ENCODE measurements at regions not wholly inside any gene's neighbourhood (a gene's known extent, or its start where the extent isn't known, plus 50 kb on each side); places are given as distances from the start of the nearest gene placed in this dataset.

- Mint-ChIP-seq H3K27me3 (peaks cover 11% of the 10 kb centered on the region), H3K36me3 (ENCODE audit: low read depth) (no peaks in the 10 kb centered on the region)
Measured at GRCh38 chr15:61780278-61780980, 279.8 kb downstream of the VPS13C start.

DNA sequence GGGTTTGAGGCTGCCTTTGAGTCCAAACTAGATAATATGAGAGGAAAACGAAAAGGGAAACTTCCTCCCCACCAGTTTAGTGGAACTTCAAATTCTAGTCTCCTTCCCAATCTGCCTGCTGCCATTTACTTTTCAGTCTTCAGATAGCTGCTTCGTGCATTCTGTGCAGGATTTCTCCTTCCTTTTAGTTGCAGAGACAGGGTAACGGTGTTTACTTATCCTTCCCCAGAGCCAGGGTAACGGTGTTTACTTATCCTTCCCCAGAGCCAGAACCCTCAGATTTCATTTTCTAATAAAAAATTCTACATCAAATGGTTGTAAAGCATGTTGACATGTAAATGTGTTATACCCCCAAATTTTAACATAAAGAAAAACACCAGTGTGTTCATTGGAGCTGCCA, 282.6 kb downstream of the VPS13C start:
- POLR2A ChIA-PET, result no interaction called here
- intact Hi-C loops (cut with micrococcal nuclease), result no loop called here
- H3K4me1 Mint-ChIP-seq, result no peaks in the 10 kb centered on the region
- peaks cover 10% of the 10 kb centered on the region for H3K9me3 Mint-ChIP-seq
- CTCF ChIA-PET, result interaction anchor here (0.6 kb wide), 1 partner anchor 456 kb away, joined by 3 read pairs; no protein-coding TSS in a partner anchor
- H3K27me3 Mint-ChIP-seq, result peaks cover 11% of the 10 kb centered on the region
- ATAC-seq (ENCODE audit: low read depth) (no peak), DNase-seq (no peak)
- H3K4me3 Mint-ChIP-seq, result no peak overlapping the region
- H3K27ac Mint-ChIP-seq, result no peak overlapping the region
- H3K36me3 Mint-ChIP-seq (ENCODE audit: low read depth), result no peaks in the 10 kb centered on the region
- TF ChIP-seq, protein P1, sequence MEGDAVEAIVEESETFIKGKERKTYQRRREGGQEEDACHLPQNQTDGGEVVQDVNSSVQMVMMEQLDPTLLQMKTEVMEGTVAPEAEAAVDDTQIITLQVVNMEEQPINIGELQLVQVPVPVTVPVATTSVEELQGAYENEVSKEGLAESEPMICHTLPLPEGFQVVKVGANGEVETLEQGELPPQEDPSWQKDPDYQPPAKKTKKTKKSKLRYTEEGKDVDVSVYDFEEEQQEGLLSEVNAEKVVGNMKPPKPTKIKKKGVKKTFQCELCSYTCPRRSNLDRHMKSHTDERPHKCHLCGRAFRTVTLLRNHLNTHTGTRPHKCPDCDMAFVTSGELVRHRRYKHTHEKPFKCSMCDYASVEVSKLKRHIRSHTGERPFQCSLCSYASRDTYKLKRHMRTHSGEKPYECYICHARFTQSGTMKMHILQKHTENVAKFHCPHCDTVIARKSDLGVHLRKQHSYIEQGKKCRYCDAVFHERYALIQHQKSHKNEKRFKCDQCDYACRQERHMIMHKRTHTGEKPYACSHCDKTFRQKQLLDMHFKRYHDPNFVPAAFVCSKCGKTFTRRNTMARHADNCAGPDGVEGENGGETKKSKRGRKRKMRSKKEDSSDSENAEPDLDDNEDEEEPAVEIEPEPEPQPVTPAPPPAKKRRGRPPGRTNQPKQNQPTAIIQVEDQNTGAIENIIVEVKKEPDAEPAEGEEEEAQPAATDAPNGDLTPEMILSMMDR (IDR thresholded peaks at IDR 0.05), result no peak

More at GRCh38 chr15:61780278-61780980, 279.8 kb downstream of the VPS13C start:
- ChIA-PET CTCF (no interaction called here), POLR2A (no interaction called here)
- TF ChIP-seq, protein P1 (IDR thresholded peaks at IDR 0.05), result no peak
- DNase-seq, result no peak
- H3K4me3 Mint-ChIP-seq, result no peak overlapping the region
- ATAC-seq (ENCODE audit: low read depth), result no peak
- no peak overlapping the region for H3K27ac Mint-ChIP-seq
- H3K4me1 Mint-ChIP-seq, result no peaks in the 10 kb centered on the region
- intact Hi-C loops (cut with micrococcal nuclease), result no loop called here
- no peaks in the 10 kb centered on the region for H3K9me3 Mint-ChIP-seq

- Mint-ChIP-seq H3K36me3 (ENCODE audit: low read depth) (no peaks in the 10 kb centered on the region), H3K4me1 (no peaks in the 10 kb centered on the region), H3K27me3 (peaks cover 10% of the 10 kb centered on the region), H3K9me3 (peaks cover 23% of the 10 kb centered on the region), H3K27ac (no peak overlapping the region), H3K4me3 (no peak overlapping the region)
- CTCF ChIA-PET, result interaction anchor here (0.7 kb wide), 1 partner anchor 325 kb away, joined by 4 read pairs; no protein-coding TSS in a partner anchor
- intact Hi-C loops (cut with micrococcal nuclease), result no loop called here
- TF ChIP-seq, protein P1 (IDR thresholded peaks at IDR 0.05), result no peak
- ATAC-seq (ENCODE audit: low read depth) (no peak), DNase-seq (no peak)
- POLR2A ChIA-PET, result no interaction called here
Measured at GRCh38 chr15:61769557-61769956, 290.7 kb downstream of the VPS13C start.

GRCh38 chr15:61768131-61768530, 292.1 kb downstream of the VPS13C start:
- POLR2A ChIA-PET, result no interaction called here
- no peak for DNase-seq
- intact Hi-C loops (cut with micrococcal nuclease), result no loop called here

DNA sequence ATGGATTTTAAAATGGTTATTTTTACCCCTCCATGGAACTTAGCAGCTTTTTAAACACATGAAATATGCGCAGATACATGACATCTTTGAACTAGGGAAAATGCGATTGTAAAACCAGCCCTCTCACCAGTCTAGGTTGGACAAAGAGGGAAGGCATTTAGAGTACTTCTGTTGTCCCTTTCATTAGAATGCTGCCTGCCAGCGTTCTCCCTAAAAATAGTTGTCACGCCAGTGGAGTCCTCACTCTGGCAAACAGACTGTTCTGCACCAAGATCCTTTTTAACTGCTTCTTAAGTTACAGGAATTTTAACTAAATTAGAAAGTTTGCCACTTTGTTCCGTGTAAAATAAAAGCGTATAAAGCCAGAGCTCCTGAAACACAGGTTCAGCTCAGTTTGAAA, 295.3 kb downstream of the VPS13C start:
- ChIA-PET CTCF (no interaction called here), POLR2A (no interaction called here)
- DNase-seq (no peak), ATAC-seq (ENCODE audit: low read depth) (no peak)
- no peaks in the 10 kb centered on the region for H3K36me3 Mint-ChIP-seq (ENCODE audit: low read depth)
- H3K9me3 Mint-ChIP-seq, result peaks cover 2% of the 10 kb centered on the region
- TF ChIP-seq, protein P1 (IDR thresholded peaks at IDR 0.05), result no peak
- intact Hi-C loops (cut with micrococcal nuclease), result no loop called here
- H3K27me3 Mint-ChIP-seq, result peaks cover 14% of the 10 kb centered on the region
- no peak overlapping the region for H3K4me3 Mint-ChIP-seq
- no peaks in the 10 kb centered on the region for H3K4me1 Mint-ChIP-seq
- no peak overlapping the region for H3K27ac Mint-ChIP-seq

More at GRCh38 chr15:61768131-61768530, 292.1 kb downstream of the VPS13C start:
- Mint-ChIP-seq H3K9me3 (peaks cover 14% of the 10 kb centered on the region), H3K36me3 (ENCODE audit: low read depth) (no peaks in the 10 kb centered on the region), H3K27me3 (peaks cover 12% of the 10 kb centered on the region), H3K27ac (no peak overlapping the region), H3K4me3 (no peak overlapping the region), H3K4me1 (no peaks in the 10 kb centered on the region)
- TF ChIP-seq, protein P1 (IDR thresholded peaks at IDR 0.05), result no peak
- CTCF ChIA-PET, result no interaction called here
- no peak for ATAC-seq (ENCODE audit: low read depth)

All from activated B cell treated with CpG ODN at 0.5 μM for 24 hours (primary cell).